Spleen (tissue), 7 donors: ENCODE measurements at regions not wholly inside any gene's neighbourhood (a gene's known extent, or its start where the extent isn't known, plus 50 kb on each side); places are given as distances from the start of the nearest gene placed in this dataset.

Experiments
- CTCF ChIP-seq, 11 experiments: fragments of 200-600 bp in 7 of 11; fragments of 450-650 bp in 4 of 11; sonication (generic) in 4 of 11; IDR thresholded peaks in 8 of 11; conservative IDR thresholded peaks in 3 of 11; 1 replicate in 7 of 11; 2 replicates in 4 of 11; pipeline versions ENCODE4 v1.4.0 to v1.8.0; 2016 to 2021; ENCODE audit warnings: antibody characterized with exemption in 11 of 11, inconsistent platforms in 4 of 11, mild to moderate bottlenecking in 1 of 11
- POLR2A ChIP-seq, 3 donors: fragments of 450-650 bp; IDR thresholded peaks; one replicate each; pipeline ENCODE4 v1.5.1; 2017; ENCODE audit warnings: antibody characterized with exemption in 3 of 3, mild to moderate bottlenecking in 1 of 3
- donor health status: DM: no; HTN: no; CAD: no; lungs with moderate emphysema.
- donor health status: DM: no; HTN: no; CAD: no.
- donor health status: DM: no; HTN: no; CAD: no.

- TF ChIP-seq CTCF (IDR thresholded peaks at IDR 0.05 in 8 of 11, conservative IDR thresholded peaks at IDR 0.05 in 3 of 11), result no peak
- no peak for TF ChIP-seq POLR2A (IDR thresholded peaks at IDR 0.05)
These were observed 232.5 kb downstream of the SQOR start for GRCh38 chr15:45867281-45867680.
